ENCODE measurements at regions not wholly inside any gene's neighbourhood (a gene's known extent, or its start where the extent isn't known, plus 50 kb on each side); places are given as distances from the start of the nearest gene placed in this dataset.

- no peak for DNase-seq (ENCODE audit: low spot score in 2 of 2)
- TF ChIP-seq CTCF (IDR thresholded peaks at IDR 0.05): no peak
Measured at GRCh38 chr4:160983035-160983434, 1180.8 kb downstream of the FSTL5 start.

GRCh38 chr4:161002386-161002785 is 1161.4 kb downstream of the FSTL5 start:
- no peak for TF ChIP-seq CTCF (IDR thresholded peaks at IDR 0.05)
- DNase-seq (ENCODE audit: low spot score in 2 of 2): no peak
- Histone ChIP-seq H3K9me3 (no peaks in the 10 kb centered on the region), H3K36me3 (no peaks in the 10 kb centered on the region), H3K27ac (no peak overlapping the region), H3K4me1 (no peaks in the 10 kb centered on the region), H3K27me3 (no peaks in the 10 kb centered on the region), H3K4me3 (no peak overlapping the region)
- intact Hi-C loops (cut with DNase I): no loop called here

More at GRCh38 chr4:160983035-160983434, 1180.8 kb downstream of the FSTL5 start:
- Histone ChIP-seq H3K27me3 (no peaks in the 10 kb centered on the region), H3K4me3 (no peak overlapping the region), H3K36me3 (no peaks in the 10 kb centered on the region), H3K4me1 (no peaks in the 10 kb centered on the region), H3K9me3 (no peaks in the 10 kb centered on the region), H3K27ac (no peak overlapping the region)
- intact Hi-C loops (cut with DNase I): no loop called here

- Histone ChIP-seq H3K27ac (no peak overlapping the region), H3K9me3 (no peaks in the 10 kb centered on the region), H3K4me1 (no peaks in the 10 kb centered on the region), H3K36me3 (no peaks in the 10 kb centered on the region), H3K4me3 (no peak overlapping the region), H3K27me3 (no peaks in the 10 kb centered on the region)
- intact Hi-C loops (cut with DNase I): no loop called here
- DNase-seq (ENCODE audit: low spot score in 2 of 2): no peak
- TF ChIP-seq CTCF (IDR thresholded peaks at IDR 0.05): no peak
Measured at GRCh38 chr4:161003418-161004057, 1160.3 kb downstream of the FSTL5 start.

GRCh38 chr4:161005746-161006145 is 1158.1 kb downstream of the FSTL5 start:
- H3K4me1 ChIP-seq: no peaks in the 10 kb centered on the region
- intact Hi-C loops (cut with DNase I): no loop called here

GRCh38 chr4:161008527-161008926 is 1155.3 kb downstream of the FSTL5 start:
- no peak overlapping the region for H3K27ac ChIP-seq
- DNase-seq (ENCODE audit: low spot score in 2 of 2): no peak
- intact Hi-C loops (cut with DNase I): no loop called here
- TF ChIP-seq CTCF (IDR thresholded peaks at IDR 0.05): no peak
- no peaks in the 10 kb centered on the region for H3K27me3 ChIP-seq
- no peak overlapping the region for H3K4me3 ChIP-seq
- no peaks in the 10 kb centered on the region for H3K9me3 ChIP-seq
- no peaks in the 10 kb centered on the region for H3K4me1 ChIP-seq
- no peaks in the 10 kb centered on the region for H3K36me3 ChIP-seq

More at GRCh38 chr4:161005746-161006145, 1158.1 kb downstream of the FSTL5 start:
- no peak for TF ChIP-seq CTCF (IDR thresholded peaks at IDR 0.05)
- no peaks in the 10 kb centered on the region for H3K9me3 ChIP-seq
- H3K4me3 ChIP-seq: no peak overlapping the region
- DNase-seq (ENCODE audit: low spot score in 2 of 2): no peak
- H3K27me3 ChIP-seq: no peaks in the 10 kb centered on the region
- no peak overlapping the region for H3K27ac ChIP-seq
- no peaks in the 10 kb centered on the region for H3K36me3 ChIP-seq

GRCh38 chr4:161010227-161010626 is 1153.6 kb downstream of the FSTL5 start:
- Histone ChIP-seq H3K27ac (no peak overlapping the region), H3K4me3 (no peak overlapping the region), H3K27me3 (no peaks in the 10 kb centered on the region), H3K9me3 (no peaks in the 10 kb centered on the region), H3K36me3 (no peaks in the 10 kb centered on the region), H3K4me1 (no peaks in the 10 kb centered on the region)
- no peak for TF ChIP-seq CTCF (IDR thresholded peaks at IDR 0.05)
- no peak for DNase-seq (ENCODE audit: low spot score in 2 of 2)
- intact Hi-C loops (cut with DNase I): no loop called here

Measured in ascending aorta (tissue), 2 donors.